Activated CD4-positive, CD25-positive, alpha-beta regulatory T cell treated with anti-CD3 and anti-CD28 coated beads, Interleukin-2, amount 50 U/mL, for 72 hours (primary cell): ENCODE measurements at regions not wholly inside any gene's neighbourhood (a gene's known extent, or its start where the extent isn't known, plus 50 kb on each side); places are given as distances from the start of the nearest gene placed in this dataset.
"Not testable (repeated sequence)": the region's sequence is repeated elsewhere in the genome, so short reads cannot be mapped to it uniquely, and the experiment has no call there.

ENCODE experiments used
- DNase-seq: peaks from one replicate; pipeline ENCODE4 v3.0.0; 2021

DNA sequence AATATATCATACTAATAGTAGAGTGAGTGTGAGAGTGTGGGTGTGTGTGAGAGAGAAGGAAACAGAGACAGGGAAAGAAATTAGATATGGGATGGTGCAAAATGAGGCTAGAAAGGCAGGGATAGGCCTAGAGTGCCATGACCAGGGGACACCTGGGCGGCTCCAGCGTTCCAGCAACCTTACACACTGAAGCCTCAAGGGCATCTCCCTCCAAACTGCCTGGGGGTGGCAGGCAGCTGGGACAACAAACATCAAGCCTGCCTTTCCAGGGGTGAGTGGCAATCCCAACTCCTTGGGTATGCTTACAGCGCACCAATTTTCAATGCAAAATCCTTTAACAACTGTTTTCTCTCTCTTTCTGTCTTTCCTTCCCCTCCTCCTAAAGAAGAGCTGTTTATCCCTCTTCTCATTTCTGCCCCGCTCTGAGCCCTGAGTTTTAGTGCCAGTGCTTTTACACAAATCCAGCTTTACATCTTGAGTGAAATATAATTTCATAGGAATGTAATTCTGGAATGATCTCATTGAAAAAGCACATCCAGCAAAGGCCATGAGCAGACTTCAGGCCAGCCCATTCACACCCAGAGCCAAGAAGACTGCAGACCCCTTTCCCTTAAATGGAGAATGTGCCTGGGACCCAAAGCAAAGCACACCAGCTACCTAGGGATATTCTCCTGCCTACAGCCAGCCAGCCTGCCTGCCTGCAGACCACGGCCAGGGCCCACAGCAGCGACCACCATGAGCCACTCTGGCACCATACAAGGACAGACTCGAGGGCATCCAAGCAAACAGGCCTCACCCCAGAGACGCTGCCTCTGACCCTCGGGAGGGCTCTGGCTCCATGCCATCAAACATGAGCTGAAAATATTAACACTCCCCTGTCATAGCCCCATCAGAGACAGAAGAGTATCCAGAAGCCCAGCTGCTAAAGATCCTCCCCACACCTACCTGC lies 90.3 kb downstream of the RPL27A start:
- DNase-seq: no peak

- no peak for DNase-seq
Measured at GRCh38 chr11:8773916-8774539, 91.4 kb downstream of the RPL27A start.

- DNase-seq: not testable (repeated sequence)
Measured at GRCh38 chr11:8774916-8775315, 92.3 kb downstream of the RPL27A start.

GRCh38 chr11:8775332-8775731 lies 92.7 kb downstream of the RPL27A start:
- no peak for DNase-seq

- no peak for DNase-seq
Measured at GRCh38 chr11:8775734-8776133, 93.1 kb downstream of the RPL27A start.

GRCh38 chr11:8776209-8776608 lies 93.6 kb downstream of the RPL27A start:
- no peak for DNase-seq

- no peak for DNase-seq
Measured at GRCh38 chr11:8777907-8778767, 95.5 kb downstream of the RPL27A start.

- DNase-seq: no peak
Measured at GRCh38 chr11:8779107-8779506, 96.5 kb downstream of the RPL27A start.

DNA sequence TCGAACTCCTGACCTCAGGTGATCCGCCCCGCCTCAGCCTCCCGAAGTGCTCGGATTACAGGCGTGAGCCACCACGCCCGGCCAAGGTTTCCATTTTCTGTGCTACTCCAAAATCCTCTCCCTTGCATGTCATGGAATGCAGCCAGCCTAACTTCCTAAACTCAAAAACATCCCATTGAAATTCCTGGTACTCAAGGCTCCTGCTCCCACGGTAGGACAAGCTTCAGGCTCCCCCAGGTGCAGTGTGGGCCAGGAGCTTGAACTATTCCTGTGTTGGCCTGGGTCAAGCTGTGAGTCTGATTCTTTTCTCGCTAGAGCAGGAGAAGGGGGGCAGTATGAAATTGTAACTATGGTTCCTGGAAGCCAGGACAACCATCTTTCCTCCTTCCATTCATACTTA lies 97.1 kb downstream of the RPL27A start:
- no peak for DNase-seq

- no peak for DNase-seq
Measured at GRCh38 chr11:8784954-8785353, 102.4 kb downstream of the RPL27A start.

GRCh38 chr11:8785457-8785856 lies 102.9 kb downstream of the RPL27A start:
- DNase-seq: no peak

DNA sequence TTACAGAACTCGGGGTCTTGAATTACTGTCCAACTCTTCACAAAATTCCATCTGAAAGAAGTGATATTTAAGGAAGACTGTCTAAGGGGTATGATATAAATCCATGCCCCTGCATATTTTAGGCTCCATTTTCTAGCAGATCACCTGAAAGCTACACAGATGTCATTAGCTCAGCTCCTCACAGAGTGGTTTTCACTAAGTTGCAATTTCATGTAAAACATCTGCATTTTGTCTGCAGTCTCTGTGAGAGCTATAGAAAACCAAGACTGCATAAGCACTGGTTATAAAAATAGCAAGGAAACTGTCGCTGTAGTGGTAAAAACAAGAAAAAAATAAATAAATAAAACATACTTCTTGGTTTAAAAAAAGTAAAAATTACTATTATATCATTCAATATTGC lies 103.4 kb downstream of the RPL27A start:
- DNase-seq: no peak

- no peak for DNase-seq
Measured at GRCh38 chr11:8786933-8787332, 104.3 kb downstream of the RPL27A start.

DNA sequence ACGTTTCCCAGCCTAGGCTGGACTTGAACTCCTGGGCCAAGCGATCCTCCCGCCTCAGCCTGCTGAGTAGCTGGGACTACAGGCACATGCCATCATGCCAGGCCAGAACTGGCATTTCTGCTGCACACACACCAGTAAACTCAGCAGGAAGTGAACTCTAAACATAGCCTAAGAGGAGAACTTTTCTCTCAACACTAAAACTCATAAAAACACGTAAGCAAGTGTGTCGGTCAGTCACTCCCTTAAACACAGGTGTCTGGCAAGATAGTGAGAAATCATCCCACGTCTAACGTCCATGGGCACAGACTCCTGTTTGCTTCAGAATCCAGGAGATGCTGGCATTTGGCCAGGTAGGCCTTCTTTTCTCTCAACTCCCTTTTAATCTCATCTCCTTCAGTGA lies 104.8 kb downstream of the RPL27A start:
- no peak for DNase-seq

DNA sequence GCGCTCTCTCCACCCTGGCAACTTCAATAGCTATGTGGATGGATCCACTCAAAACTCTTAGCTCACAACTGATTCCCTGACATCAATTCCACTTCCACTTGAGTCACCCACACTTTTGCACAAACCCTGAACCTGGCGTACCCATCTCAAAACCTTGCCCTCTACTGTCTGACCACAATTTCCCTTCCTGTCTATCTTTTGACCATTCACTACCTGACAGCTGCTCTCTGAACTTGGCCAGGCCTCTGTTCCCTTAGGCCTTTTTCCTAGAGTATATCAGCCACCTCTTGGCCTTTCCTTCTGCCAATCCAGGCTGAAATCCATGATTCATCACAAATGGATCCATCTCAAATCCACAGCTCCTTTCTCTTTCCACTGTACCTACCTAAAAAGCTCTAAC lies 106.0 kb downstream of the RPL27A start:
- DNase-seq: no peak

GRCh38 chr11:8789864-8790263 lies 107.3 kb downstream of the RPL27A start:
- DNase-seq: no peak

- DNase-seq: no peak
Measured at GRCh38 chr11:8790968-8791367, 108.4 kb downstream of the RPL27A start.

GRCh38 chr11:8792710-8793109 lies 110.1 kb downstream of the RPL27A start:
- no peak for DNase-seq

- DNase-seq: no peak
Measured at GRCh38 chr11:8793114-8793777, 110.7 kb downstream of the RPL27A start.

DNA sequence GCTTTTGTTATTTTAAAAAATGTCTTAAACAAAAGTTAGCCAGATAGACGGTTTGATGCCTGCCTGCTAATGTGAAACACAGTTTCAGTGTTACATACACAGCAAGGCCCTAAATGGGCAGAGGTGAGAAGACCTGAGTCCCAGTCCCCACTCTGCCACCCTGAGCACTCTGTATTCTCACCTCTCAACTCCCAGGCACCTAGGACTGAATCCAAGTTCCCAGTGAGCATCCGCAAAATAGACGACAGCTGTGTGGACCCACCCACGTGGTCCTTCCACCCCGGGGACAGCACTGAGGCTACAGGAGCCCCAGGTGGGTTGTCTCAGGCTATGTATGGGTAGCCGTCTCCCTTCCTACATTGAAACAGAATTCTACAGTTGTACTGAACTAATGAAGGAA lies 111.5 kb downstream of the RPL27A start:
- no peak for DNase-seq

GRCh38 chr11:8794677-8795103 lies 112.1 kb downstream of the RPL27A start:
- no peak for DNase-seq

- no peak for DNase-seq
Measured at GRCh38 chr11:8796941-8797340, 114.0 kb upstream of the AKIP1 start.

DNA sequence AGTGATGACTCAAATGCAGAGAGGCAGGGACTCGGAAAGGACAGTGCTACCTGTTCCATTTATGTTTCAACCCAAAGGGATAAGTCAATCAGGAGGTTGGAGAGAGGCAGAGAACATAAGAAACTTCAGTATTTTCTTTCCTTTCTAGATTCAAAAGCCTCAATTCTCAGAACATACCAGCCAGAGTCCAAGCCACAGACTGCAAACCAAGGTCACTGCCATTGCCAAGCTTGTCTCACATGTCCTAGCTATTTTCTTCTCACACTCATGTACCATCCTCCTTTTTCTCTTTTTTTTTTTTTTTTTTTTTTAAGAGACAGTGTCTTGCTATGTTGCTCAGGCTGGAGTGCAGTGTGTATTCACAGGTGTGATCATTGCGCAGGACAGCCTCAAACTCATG lies 111.7 kb upstream of the AKIP1 start:
- DNase-seq: no peak
